OCI-LY3 (cell line): ENCODE measurements at regions not wholly inside any gene's neighbourhood (a gene's known extent, or its start where the extent isn't known, plus 50 kb on each side); places are given as distances from the start of the nearest gene placed in this dataset.

Experiments
- EZH2phosphoT487 ChIP-seq: fragments of 200-600 bp; shearing (Covaris generic); IDR thresholded peaks from 2 replicates; pipeline ENCODE4 v1.6.1; 2018; ENCODE audit warnings: antibody characterized with exemption, mixed run types, low read depth
- TF ChIP-seq, protein P1 (sequence below): fragments of 200-600, 300-600 bp; sonication (generic); IDR thresholded peaks from 2 replicates; pipeline ENCODE4 v1.5.1; 2014; ENCODE audit warnings: antibody characterized with exemption, low read length, low read depth

DNA sequence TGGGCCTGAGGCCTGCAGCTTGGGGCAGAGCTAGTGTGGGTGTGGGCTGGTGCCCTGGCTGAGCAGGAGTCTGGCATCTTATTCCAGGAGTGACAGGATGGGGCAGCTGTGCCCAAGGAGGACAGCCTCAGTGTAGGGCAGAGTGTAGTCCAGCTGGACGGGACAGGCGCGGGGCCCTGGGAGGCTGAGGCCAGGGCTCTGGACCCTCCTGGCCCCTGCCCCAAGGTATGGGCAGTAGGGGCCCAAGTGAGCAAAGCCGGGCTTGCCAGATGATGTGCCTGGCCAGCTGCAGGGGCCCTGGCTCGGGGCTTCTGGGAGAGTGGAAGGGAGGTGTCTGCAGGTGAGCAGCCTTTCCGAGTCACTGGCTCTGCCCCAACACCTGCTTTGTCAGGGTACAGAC is 1190.9 kb downstream of the BRD1 start:
- no peak for TF ChIP-seq EZH2phosphoT487
- TF ChIP-seq, protein P1, sequence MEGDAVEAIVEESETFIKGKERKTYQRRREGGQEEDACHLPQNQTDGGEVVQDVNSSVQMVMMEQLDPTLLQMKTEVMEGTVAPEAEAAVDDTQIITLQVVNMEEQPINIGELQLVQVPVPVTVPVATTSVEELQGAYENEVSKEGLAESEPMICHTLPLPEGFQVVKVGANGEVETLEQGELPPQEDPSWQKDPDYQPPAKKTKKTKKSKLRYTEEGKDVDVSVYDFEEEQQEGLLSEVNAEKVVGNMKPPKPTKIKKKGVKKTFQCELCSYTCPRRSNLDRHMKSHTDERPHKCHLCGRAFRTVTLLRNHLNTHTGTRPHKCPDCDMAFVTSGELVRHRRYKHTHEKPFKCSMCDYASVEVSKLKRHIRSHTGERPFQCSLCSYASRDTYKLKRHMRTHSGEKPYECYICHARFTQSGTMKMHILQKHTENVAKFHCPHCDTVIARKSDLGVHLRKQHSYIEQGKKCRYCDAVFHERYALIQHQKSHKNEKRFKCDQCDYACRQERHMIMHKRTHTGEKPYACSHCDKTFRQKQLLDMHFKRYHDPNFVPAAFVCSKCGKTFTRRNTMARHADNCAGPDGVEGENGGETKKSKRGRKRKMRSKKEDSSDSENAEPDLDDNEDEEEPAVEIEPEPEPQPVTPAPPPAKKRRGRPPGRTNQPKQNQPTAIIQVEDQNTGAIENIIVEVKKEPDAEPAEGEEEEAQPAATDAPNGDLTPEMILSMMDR, result no peak
